Neural progenitor cell (in vitro differentiated cells): ENCODE measurements at regions not wholly inside any gene's neighbourhood (a gene's known extent, or its start where the extent isn't known, plus 50 kb on each side); places are given as distances from the start of the nearest gene placed in this dataset.

Experiments used
- DNase-seq: peaks from one replicate; pipeline ENCODE4 v3.0.0-alpha.2; 2016; ENCODE audit warnings: low spot score
- H2AFZ ChIP-seq: fragments of 200-600 bp; sonication (generic); replicated peaks from 2 replicates; pipeline ENCODE4 v1.6.1; 2016; ENCODE audit warnings: antibody characterized with exemption
- H3F3A ChIP-seq: fragments of 200-600 bp; sonication (generic); 2 replicates; pipeline ENCODE4 v1.6.1; 2016; ENCODE audit warnings: antibody characterized with exemption, low read depth
- H3K27ac ChIP-seq: fragments of 200-600 bp; sonication (generic); 2 replicates; pipeline ENCODE4 v1.5.1; 2016; ENCODE audit warnings: mild to moderate bottlenecking
- H3K27me3 ChIP-seq: fragments of 200-600 bp; sonication (generic); 2 replicates; pipeline ENCODE4 v1.6.1; 2016; ENCODE audit warnings: mild to moderate bottlenecking, moderate library complexity
- H3K36me3 ChIP-seq: fragments of 200-600 bp; sonication (generic); 2 replicates; pipeline ENCODE4 v1.5.1; 2016
- H3K4me1 ChIP-seq: fragments of 200-600 bp; sonication (generic); 2 replicates; pipeline ENCODE4 v1.6.1; 2016; ENCODE audit warnings: mixed run types
- H3K4me2 ChIP-seq: fragments of 200-600 bp; sonication (generic); 2 replicates; pipeline ENCODE4 v1.6.1; 2016
- H3K4me3 ChIP-seq: fragments of 200-600 bp; sonication (generic); 2 replicates; pipeline ENCODE4 v1.5.1; 2016
- H3K79me2 ChIP-seq: fragments of 200-600 bp; sonication (generic); 2 replicates; pipeline ENCODE4 v1.6.1; 2016; ENCODE audit warnings: low read depth
- H3K9ac ChIP-seq: fragments of 200-600 bp; sonication (generic); 2 replicates; pipeline ENCODE4 v1.6.1; 2016
- H3K9me3 ChIP-seq: fragments of 200-600 bp; sonication (generic); 2 replicates; pipeline ENCODE4 v1.5.1; 2016; ENCODE audit warnings: low read depth
- H4K20me1 ChIP-seq: fragments of 200-600 bp; sonication (generic); 2 replicates; pipeline ENCODE4 v1.6.1; 2016; ENCODE audit warnings: low read depth
- H3K27ac Mint-ChIP-seq: 3 replicates; pipeline ENCODE4 v1.8.0; 2021; ENCODE audit warnings: mixed read lengths
- H3K27me3 Mint-ChIP-seq: 2 replicates; pipeline ENCODE4 v1.8.0; 2022; ENCODE audit warnings: low read depth, mild to moderate bottlenecking, inconsistent platforms, moderate library complexity, mixed read lengths; ENCODE audit not compliant: insufficient read depth
- H3K36me3 Mint-ChIP-seq: 3 replicates; pipeline ENCODE4 v1.8.0; 2021; ENCODE audit warnings: mixed read lengths
- H3K4me1 Mint-ChIP-seq: 3 replicates; pipeline ENCODE4 v1.8.0; 2021; ENCODE audit warnings: mixed read lengths
- H3K4me3 Mint-ChIP-seq: 3 replicates; pipeline ENCODE4 v1.8.0; 2021; ENCODE audit warnings: mild to moderate bottlenecking, moderate library complexity, mixed read lengths
- H3K9me3 Mint-ChIP-seq: 3 replicates; pipeline ENCODE4 v1.8.0; 2020; ENCODE audit warnings: mixed read lengths
- EZH2 ChIP-seq: fragments of 200-600 bp; sonication (generic); IDR thresholded peaks from 2 replicates; pipeline ENCODE4 v1.6.1; 2017; ENCODE audit warnings: antibody characterized with exemption, mild to moderate bottlenecking, moderate library complexity
- EZH2phosphoT487 ChIP-seq: fragments of 200-600 bp; sonication (generic); IDR thresholded peaks from 2 replicates; pipeline ENCODE4 v1.6.1; 2017; ENCODE audit warnings: antibody characterized with exemption
- TF ChIP-seq, protein P1 (sequence below): fragments of 200-600 bp; sonication (generic); IDR thresholded peaks from 2 replicates; pipeline ENCODE4 v1.5.1; 2017; ENCODE audit warnings: antibody characterized with exemption, mild to moderate bottlenecking

DNA sequence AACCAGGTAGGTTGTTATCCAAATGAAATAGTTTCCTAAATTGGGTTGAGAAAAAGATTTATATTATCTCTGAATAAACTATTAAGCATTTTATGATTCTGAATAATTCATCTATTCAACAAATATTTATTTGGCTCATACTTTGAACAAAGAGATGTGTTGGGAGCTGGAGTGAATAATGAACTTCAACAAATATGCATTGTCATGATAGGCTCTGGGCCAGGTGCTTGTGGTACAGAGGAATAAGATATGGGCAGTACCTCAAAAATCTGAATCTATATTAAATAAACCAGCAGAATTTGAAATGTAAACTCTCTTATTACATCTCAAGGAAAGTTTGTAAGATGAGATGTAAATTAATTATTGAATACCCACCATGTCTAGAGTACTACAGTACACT lies 75.7 kb upstream of the DCLK2 start:
- peaks cover 2% of the 10 kb centered on the region for H3K27me3 Mint-ChIP-seq
- peaks cover 29% of the 10 kb centered on the region for H3K4me1 Mint-ChIP-seq
- peaks cover 12% of the 10 kb centered on the region for H3K4me1 ChIP-seq
- DNase-seq, result no peak
- H3K79me2 ChIP-seq, result no peaks in the 10 kb centered on the region
- no peaks in the 10 kb centered on the region for H3K9me3 ChIP-seq
- no peaks in the 10 kb centered on the region for H3K27me3 ChIP-seq
- H3K36me3 Mint-ChIP-seq, result no peaks in the 10 kb centered on the region
- H3F3A ChIP-seq, result peaks cover 5% of the 10 kb centered on the region
- no peaks in the 10 kb centered on the region for H3K9me3 Mint-ChIP-seq
- no peak overlapping the region for H3K4me3 ChIP-seq
- no peak overlapping the region for H3K4me3 Mint-ChIP-seq
- no peak overlapping the region for H3K27ac ChIP-seq
- no peaks in the 10 kb centered on the region for H3K36me3 ChIP-seq
- TF ChIP-seq EZH2phosphoT487 (no peak), EZH2 (no peak)
- TF ChIP-seq, protein P1, sequence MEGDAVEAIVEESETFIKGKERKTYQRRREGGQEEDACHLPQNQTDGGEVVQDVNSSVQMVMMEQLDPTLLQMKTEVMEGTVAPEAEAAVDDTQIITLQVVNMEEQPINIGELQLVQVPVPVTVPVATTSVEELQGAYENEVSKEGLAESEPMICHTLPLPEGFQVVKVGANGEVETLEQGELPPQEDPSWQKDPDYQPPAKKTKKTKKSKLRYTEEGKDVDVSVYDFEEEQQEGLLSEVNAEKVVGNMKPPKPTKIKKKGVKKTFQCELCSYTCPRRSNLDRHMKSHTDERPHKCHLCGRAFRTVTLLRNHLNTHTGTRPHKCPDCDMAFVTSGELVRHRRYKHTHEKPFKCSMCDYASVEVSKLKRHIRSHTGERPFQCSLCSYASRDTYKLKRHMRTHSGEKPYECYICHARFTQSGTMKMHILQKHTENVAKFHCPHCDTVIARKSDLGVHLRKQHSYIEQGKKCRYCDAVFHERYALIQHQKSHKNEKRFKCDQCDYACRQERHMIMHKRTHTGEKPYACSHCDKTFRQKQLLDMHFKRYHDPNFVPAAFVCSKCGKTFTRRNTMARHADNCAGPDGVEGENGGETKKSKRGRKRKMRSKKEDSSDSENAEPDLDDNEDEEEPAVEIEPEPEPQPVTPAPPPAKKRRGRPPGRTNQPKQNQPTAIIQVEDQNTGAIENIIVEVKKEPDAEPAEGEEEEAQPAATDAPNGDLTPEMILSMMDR, result no peak
- H4K20me1 ChIP-seq, result no peaks in the 10 kb centered on the region
- H3K4me2 ChIP-seq, result no peak overlapping the region
- H3K9ac ChIP-seq, result no peak overlapping the region
- no peak overlapping the region for H3K27ac Mint-ChIP-seq
- H2AFZ ChIP-seq, result no peak overlapping the region

DNA sequence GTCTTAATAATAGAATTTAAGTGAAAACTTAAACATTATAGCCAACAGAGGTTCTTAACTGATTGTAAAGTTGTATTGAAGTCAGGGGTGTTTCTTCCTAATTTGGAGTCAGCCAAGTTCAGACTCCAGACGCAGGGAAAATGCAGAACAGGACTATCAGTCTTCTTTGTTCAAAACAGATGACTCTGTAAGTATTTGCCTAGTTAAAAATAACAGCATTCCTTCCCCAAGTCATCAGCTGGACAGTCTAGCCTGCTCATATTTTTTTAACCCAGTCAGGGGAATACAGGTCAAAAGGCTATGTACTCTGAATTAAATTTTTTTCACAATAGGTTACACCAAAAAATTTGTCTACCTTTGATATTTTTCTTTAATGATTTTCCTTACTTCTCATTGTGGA lies 73.8 kb upstream of the DCLK2 start:
- no peak overlapping the region for H3K9ac ChIP-seq

DNA sequence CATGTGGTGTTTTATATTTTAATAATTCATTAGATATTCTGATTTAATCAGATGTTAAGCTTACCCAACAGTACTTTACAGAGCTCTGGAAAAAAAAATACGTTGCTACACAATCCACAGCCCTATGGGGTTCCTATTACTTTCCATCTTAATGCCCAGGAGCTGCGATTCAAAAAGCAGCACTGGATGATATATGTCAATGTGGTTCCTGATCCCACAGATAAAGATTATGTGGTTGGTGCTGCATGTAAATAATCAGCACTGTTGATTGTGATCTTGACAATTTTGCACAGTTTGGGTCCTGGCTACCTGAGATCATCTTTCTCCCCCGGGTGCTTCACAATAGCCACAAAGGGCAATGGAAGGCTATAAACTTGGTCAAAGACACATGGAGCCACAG lies 72.7 kb upstream of the DCLK2 start:
- Mint-ChIP-seq H3K4me1 (peaks cover 23% of the 10 kb centered on the region), H3K4me3 (no peak overlapping the region), H3K36me3 (no peaks in the 10 kb centered on the region), H3K27me3 (peaks cover 2% of the 10 kb centered on the region), H3K27ac (no peak overlapping the region), H3K9me3 (no peaks in the 10 kb centered on the region)
- Histone ChIP-seq H4K20me1 (no peaks in the 10 kb centered on the region), H2AFZ (no peak overlapping the region), H3K9me3 (no peaks in the 10 kb centered on the region), H3K79me2 (no peaks in the 10 kb centered on the region), H3K27ac (no peak overlapping the region), H3K36me3 (no peaks in the 10 kb centered on the region), H3K4me2 (no peak overlapping the region), H3K4me1 (peaks cover 12% of the 10 kb centered on the region), H3F3A (peaks cover 5% of the 10 kb centered on the region), H3K27me3 (no peaks in the 10 kb centered on the region), H3K9ac (no peak overlapping the region), H3K4me3 (no peak overlapping the region)
- DNase-seq, result no peak
- TF ChIP-seq, protein P1, result no peak
- TF ChIP-seq EZH2phosphoT487 (no peak), EZH2 (no peak)

More for the DNA sequence above, 73.8 kb upstream of the DCLK2 start:
- no peak overlapping the region for H3K4me3 Mint-ChIP-seq
- H3K4me1 Mint-ChIP-seq, result peaks cover 23% of the 10 kb centered on the region
- H3K27me3 Mint-ChIP-seq, result peaks cover 2% of the 10 kb centered on the region
- no peaks in the 10 kb centered on the region for H3K27me3 ChIP-seq
- no peak overlapping the region for H3K27ac Mint-ChIP-seq
- no peaks in the 10 kb centered on the region for H3K9me3 ChIP-seq
- H3K36me3 ChIP-seq, result no peaks in the 10 kb centered on the region
- no peak overlapping the region for H3K4me2 ChIP-seq
- peaks cover 5% of the 10 kb centered on the region for H3F3A ChIP-seq
- no peak overlapping the region for H3K27ac ChIP-seq
- H3K79me2 ChIP-seq, result no peaks in the 10 kb centered on the region
- H2AFZ ChIP-seq, result no peak overlapping the region
- no peaks in the 10 kb centered on the region for H3K9me3 Mint-ChIP-seq
- no peaks in the 10 kb centered on the region for H3K36me3 Mint-ChIP-seq
- peaks cover 12% of the 10 kb centered on the region for H3K4me1 ChIP-seq
- no peak for DNase-seq
- H3K4me3 ChIP-seq, result no peak overlapping the region
- no peak for TF ChIP-seq EZH2phosphoT487
- TF ChIP-seq EZH2, result no peak
- TF ChIP-seq, protein P1, result no peak
- H4K20me1 ChIP-seq, result no peaks in the 10 kb centered on the region
